GM21619 (cell line): ENCODE measurements at regions not wholly inside any gene's neighbourhood (a gene's known extent, or its start where the extent isn't known, plus 50 kb on each side); places are given as distances from the start of the nearest gene placed in this dataset.

ENCODE experiments used
- ATAC-seq: cut with Tn5 transposase; IDR thresholded peaks from one replicate; pipeline ENCODE4 v1.9.1; 2021; ENCODE audit not compliant: unreplicated experiment

DNA sequence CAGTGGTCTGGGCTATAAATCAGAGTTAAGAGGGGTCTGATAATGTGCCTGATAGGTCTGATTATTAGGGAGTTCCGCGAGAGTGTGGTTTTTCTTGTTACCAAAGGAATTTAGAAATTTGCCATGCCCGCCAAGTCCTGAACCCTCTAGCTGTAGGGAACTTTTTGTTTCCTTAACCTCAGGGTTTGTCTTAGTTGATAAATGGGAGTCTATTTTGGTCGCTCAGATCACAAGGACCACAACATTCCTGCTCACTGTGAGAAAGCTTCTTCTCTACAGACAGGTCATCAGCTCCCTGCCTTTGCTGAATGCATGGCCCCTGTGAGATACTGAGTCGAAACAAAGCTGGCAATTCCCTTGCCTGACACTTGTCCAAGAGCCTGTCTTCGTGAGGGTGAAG, 497.8 kb downstream of the HS3ST4 start:
- ATAC-seq, result no peak

DNA sequence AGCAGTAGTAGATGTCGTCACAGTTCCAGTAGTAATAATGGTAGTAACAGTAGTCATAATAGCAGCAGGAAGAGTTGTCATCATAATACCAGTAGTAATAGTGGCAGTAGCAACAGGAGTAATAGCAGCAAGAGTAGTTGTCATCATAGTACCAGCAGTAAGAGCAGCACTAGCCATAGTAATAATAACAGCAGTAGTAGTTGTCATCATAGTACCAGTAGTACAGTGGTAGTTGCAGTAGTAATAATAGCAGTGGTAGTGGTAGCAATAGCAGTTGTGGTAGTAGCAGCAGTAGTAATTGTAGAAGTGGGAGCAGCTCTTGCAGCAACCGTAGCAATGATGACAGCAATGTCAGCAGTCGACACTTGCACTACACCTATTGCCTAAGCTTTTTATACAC, 502.8 kb downstream of the HS3ST4 start:
- ATAC-seq, result no peak

DNA sequence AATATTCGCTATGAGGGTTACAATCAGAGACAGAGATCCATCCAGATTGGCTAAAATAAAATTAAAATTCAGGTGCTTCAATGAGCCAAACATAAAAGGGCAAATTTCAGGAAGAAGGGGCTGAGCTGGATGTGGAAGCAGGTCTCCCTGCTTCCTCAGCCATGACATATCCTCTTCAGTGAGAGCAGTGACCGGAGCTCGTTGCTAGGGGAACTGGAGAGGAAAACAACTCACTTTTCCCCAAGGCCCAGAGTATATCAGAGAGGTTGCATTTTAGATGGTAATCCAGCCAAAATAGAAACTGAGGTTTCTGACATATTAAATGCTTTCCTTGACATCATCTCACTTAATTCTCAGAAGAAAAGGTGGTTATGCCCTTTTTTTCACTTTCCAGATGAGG, 503.5 kb downstream of the HS3ST4 start:
- ATAC-seq, result no peak

DNA sequence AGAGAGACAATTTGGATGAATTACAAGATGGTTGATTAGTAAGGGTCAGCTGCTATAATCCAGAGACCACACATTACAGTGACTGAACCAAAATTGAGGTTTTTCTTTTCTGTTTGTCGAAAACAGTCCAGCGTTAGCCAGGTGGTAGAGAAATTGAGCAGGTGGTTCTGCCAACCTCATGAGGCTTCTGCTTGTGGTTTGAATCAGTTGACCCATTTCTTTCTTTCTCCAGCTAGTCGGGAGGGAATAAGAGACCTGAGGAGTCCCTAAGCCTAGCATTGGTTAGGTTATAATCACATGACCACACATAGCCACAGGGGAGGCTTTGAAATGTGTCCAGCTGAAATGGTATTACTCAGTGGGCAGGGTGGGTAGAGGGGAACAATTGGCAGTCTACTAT, 504.6 kb downstream of the HS3ST4 start:
- no peak for ATAC-seq

DNA sequence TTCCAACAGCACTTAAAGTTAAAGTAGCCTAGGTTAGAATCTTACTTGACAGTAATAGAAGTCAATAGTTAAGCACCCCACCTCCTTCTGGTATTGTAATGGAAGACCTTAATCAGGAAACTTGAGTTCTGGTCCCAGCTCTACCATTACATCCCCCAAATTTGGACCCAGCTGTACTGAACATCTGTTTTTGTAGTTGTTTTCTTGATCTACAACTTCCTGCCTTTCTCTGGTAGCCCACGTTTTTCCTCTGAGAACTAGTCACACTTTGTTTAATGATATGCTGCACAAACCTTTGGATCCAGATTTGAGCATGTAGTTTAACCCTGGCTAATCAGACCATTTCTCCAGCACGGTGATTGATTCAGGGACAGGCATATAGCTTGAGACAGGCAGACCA, 505.0 kb downstream of the HS3ST4 start:
- ATAC-seq, result no peak

DNA sequence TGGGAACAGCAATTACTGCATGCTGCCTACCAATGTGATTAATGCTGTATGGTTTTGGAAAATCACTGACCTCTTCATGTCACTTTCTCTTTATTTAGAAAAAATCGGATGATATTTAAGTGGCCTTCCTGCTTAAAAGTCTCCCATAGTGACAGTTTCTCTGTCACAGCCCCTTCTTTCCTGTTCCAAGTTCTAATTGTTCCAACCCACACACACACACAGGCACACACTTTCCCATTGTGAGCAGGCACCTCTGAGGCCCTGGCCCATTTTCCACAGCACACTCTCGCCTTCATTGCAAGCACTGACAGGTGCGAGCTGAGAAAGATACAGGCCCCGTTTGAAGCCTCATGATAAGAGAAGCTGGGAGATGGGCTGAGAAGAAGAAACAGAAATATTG, 505.9 kb downstream of the HS3ST4 start:
- no peak for ATAC-seq

DNA sequence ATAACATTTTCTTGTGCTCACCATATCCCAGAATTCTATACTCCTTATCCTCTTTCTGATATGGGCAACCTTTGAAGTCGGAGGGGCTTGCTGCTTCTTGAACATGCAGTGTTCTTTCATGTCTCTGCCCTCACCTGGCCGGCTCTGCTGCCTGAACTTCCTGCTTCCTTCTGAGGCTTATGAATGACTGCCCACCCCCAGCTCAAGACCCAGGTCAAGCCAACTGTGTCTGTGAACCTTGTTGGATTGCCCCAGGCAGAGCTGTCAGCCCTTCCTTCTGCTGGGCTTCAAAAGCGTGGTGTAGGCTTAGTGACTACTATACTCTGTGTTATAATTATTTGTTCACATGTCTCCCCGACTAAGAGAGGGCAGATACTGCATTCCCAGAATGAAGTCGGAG, 506.5 kb downstream of the HS3ST4 start:
- no peak for ATAC-seq

DNA sequence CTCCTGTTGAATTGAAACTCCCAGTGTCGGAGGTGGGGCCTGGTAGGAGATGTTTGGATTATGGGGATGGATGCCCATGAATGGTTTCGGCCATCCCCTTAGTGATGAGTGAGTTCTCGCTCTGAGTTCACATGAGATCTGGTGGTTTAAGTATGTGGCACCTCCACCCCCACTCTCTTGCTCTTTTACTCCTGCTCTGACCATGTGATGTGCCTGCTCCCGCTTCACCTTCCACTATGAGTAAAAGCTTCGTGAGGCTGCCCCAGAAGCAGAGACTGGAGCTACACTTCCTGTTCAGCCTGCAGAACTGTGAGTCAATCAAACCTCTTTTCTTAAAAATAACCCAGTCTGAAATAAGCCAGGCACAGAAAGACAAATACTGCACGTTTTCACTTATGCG, 512.4 kb downstream of the HS3ST4 start:
- ATAC-seq, result no peak

DNA sequence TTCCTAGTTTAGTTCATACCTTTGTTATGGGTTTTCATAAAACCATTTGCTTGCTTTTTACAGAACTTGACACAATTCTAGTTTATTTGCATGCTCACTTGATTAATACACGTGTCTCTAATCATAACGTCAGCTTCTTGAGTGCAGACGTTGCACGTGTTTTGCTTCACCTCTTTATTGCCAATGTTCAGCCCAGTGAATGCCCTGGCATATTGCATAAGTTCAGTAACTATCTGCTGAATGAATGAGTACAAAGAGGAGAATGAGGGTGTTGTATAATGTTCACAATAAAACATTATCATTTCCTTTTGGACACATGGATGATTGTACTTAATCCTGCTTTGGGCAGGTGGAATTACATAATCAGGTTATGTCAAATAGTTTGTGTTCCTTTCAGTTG, 519.8 kb downstream of the HS3ST4 start:
- no peak for ATAC-seq

DNA sequence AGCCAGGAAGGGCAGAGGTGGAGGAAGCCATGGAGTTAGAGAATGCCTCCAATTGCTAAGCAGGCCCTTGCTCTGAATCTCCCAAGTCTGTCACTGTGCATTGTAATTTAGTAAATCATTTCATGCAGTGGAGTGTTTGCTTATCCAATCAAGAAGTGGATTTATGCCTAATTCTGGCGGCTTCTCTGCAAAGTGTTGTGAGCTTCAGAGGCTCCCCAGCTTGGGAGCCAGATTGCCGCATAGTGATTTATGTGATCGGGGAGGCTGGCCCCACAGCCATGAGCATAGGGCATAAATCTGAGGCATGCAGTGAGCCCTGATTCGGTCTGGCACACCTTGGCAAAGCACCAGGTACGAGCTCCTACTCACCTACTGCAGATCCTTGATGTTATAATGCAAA, 520.8 kb downstream of the HS3ST4 start:
- no peak for ATAC-seq

DNA sequence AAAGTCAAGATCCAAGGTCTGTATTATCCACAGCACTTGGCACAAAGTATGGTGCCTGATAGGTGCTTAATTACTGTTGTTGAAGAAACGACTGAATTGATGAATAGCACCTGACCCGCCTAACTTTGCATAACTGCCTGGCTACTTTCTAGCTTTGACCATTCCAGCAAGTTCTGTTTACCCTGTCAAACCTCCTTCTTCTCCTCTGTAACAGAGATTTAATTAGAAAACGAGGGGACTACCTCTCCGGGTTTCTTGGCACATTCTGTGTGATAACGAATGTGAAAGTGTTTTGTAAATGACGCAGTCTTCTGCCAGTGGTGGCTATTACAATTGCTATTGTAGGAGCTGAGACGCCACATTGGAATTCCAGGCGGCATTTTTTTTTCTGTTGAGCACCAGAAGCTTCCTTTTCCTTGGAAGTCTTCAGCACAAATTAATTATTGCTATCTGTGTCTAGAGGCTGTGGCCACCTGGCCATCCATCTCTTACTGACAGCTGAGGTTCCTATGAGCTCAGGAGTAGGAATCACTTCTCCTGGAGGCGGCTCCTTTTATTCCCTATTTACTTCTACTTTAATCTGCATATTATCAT, 522.9 kb downstream of the HS3ST4 start:
- ATAC-seq, result no peak

DNA sequence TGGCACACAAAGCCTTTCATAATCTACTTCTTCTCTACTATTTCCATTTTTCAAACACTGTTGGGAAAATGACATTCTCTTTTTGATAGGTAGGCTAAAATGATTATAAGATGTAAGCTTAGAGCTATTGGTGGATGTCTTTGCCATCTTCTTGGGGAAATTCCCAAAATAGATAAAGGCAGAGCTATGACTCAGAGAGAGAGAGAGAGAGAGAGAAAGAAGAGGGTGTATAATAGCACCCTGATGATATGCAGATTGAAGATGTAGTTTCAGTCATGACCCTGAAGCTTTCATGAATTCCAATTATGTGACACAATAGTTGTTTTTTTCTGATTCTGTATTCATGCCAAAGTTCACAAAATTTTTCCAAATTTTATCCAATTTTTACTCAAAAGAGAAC, 529.1 kb downstream of the HS3ST4 start:
- no peak for ATAC-seq

DNA sequence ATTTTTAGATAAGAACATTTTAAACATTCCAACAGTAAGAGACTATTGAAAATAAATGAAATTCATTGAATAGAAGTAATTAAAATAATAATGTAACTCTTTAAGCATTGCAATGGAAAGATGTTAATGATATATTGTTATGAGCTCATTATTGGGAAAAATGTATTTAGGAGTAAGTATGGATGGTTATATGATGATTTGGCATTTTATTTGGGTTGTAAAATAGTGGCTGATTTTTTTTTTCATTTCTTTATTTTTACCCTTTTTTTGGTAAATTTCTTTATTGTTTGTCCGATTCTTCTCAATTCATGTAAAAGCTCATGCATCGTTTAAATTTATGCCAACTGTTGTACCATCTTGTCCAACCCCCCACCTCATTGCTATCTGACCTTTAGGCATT, 539.9 kb downstream of the HS3ST4 start:
- ATAC-seq, result no peak

DNA sequence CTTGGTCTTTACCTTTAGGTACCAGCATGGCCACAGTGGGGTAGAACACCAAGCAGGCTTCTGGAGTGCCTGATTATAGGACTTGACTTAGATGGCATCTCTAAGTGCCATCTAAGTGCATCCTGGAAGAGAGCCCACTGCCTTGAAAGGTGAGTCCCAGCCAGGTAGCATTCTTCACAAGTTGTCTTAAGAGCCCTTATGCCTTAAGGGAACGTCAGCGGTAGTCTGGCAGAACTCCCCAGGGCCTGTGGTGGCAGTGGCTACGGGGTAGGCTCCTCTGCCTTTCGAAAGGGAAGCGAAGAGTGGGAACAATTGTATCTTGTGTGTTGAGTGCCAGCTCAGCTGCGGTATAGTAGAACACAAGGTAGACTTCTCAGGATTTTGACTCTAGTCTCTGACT, 549.0 kb downstream of the HS3ST4 start:
- no peak for ATAC-seq

DNA sequence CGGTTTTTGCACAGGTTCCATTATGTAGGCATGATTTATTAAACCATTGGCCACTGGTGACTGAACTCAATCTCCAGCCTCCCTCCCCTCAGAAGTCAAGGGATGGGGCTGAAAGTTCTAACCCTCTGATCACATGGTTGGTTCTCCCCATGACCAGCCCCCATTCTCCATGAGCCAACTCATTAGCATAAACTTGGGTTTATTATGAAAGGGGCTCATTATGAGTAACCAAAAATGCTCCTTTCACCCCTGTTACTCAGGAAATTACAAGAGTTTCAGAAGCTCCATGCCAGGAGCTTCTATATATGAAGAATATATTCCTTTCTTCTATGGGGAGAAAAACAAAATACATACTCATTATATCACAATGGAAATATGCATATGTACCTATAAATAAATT, 555.3 kb downstream of the HS3ST4 start:
- no peak for ATAC-seq

DNA sequence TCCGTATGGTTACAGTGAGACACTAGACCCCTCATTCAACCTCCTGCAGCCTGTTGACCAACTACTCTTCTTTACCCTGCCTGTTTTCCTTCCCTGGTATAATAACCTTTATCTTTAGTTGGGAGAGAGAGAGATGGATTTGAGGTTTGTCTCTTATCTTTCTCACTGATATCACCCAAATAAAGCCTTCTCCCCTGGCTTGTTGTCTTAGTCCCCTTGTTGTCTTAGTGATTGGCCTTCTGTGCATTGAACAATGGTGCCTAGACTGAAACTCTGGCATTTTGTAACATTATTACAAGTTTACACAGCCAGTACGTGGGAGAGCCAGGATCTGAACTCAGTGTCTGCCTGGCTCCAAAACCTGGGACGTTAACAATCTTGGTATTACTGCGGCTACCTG, 560.8 kb downstream of the HS3ST4 start:
- no peak for ATAC-seq

DNA sequence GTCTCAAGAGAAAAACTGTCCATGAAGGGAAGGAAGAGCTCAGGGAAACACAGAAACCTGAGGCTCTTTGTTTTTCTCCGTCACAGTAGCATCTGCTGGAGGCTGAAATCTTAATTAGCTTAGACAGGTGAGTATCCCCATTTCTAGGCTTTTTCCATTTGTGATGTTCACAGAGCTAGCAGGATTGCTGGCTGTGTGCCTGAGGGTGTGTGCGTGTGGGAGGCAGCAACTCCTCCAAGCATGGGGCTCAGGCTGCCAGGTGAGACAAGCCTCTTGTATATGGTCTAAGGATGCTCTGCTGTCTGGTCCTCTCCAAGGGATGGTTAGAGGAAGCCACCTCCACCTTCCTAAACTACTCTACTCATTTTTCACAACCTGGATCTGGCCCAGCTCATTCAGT, 569.9 kb downstream of the HS3ST4 start:
- ATAC-seq, result no peak

DNA sequence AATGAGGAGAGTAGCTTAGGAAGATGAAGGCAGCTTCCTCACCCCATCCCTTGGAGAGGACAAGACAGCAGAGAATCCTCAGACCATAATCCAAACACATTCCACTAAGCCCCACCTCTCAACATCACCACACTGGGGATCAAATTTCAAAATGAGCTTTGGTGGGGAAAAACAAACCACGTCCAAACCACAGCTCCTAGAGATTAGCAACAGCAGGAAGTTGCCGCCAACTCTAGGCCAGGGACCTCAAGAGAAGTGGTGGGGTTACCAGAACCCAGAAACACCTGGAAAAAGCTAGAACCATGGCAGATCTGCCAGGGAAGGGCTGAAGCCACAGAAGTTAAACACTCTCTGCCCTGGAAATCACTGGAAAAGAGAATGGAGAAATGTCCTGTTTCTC, 571.6 kb downstream of the HS3ST4 start:
- no peak for ATAC-seq

DNA sequence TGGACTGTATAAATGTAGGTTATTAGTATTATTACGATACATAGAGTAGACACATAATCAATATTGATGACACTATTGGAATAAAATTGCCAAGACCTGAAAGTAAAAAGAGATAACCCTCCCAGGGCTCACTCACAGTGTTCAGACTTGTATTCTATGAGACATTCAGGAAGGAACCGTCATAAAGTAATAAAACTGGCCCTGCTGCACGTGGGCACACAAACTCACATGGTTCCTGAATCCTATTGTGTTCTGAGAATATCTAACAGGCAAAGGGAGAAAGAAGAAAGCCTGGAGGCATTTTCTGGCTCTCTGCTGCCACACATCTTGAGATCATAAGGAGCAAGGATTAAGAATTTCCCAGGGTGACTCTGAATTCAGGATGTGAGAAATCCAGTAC, 575.9 kb downstream of the HS3ST4 start:
- no peak for ATAC-seq

DNA sequence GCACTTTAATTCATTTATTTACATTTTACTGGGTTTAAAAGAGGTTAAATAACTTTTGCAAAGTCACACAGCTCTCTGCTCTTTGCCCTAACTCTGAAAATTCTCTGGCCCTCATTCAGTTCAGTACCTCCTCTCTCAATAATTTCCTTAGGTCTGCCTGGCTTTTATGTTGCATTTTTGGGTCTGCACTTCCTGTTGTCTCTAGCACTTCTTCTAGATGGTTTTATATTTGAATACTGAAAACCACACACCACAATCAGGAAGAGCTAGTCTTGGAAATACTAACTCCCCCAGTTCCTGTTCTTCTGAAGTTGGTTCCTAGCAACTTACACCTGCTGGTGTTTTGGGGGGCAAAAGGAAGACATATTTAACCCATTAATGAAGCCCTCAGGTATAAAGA, 577.9 kb downstream of the HS3ST4 start:
- ATAC-seq, result no peak

DNA sequence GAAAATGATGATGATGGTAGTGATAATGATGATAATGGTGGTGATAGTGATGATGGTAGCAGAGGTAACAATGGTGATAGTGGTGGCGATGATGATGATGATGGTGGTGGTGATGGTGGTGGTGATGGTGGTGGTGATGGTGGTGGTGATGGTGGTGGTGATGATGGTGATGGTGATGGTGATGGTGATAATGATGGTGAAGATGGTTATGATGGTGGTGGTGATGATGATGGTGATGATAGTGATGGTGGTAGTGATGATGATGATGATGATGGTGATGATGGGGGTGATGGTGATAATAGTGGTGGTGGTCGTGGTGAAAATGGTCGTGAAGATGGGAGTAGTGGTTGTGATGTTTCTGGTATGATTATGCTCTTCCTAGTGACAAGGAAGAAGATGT, 581.8 kb downstream of the HS3ST4 start:
- ATAC-seq, result no peak

DNA sequence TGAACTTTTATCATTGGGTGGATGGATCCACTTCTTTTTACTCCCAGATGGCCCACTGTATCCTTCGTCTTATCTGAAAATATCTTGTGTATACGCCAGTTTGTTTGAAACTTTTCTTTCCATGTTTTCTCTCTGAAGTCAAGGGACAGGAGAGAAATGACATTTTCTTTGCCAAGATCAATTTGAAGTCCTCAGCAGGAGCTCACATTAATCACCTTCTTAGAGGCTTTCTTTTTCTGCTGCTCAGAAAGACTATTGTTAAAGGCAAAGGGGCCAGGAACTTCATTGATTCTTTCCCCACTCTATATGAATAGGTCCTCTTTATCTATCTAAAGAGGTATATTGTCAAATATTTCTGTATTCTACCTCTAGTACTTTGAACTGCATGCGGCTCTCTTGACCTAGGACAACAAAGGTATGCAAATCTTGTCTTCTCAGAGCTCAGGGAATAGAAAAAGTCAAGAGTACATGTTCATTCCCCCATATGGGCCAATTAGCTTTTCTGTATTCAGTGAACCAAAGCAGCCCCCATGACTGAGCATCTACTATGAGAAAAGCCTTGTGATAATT, 583.3 kb downstream of the HS3ST4 start:
- no peak for ATAC-seq

DNA sequence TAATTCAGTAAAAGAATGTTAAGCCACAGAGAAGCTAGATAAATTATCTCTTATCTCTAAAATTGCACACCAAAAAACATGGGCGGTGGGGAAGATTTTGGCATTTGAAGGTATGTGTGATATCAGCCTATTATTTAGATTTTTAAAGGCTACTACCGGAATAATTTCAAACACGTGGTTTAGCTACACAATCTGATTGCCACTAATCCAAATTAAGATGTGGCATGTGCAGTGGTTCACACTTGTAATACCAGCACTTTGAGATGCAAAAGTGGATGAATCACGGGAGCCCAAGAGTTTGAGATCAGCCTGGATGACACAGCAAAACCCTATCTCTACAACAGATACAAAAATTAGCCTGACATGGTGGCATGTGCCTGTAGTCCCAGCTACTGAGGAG, 584.5 kb downstream of the HS3ST4 start:
- ATAC-seq, result no peak
